NCI-H1092 treated with DMSO at 0.1 percent for 48 hours (cell line): ENCODE measurements at regions not wholly inside any gene's neighbourhood (a gene's known extent, or its start where the extent isn't known, plus 50 kb on each side); places are given as distances from the start of the nearest gene placed in this dataset.
"Not testable (repeated sequence)": the region's sequence is repeated elsewhere in the genome, so short reads cannot be mapped to it uniquely, and the experiment has no call there.

Experiments
- DNase-seq: peaks from one replicate; lab custom pipeline; 2025; lab: John Stamatoyannopoulos, UW

DNA sequence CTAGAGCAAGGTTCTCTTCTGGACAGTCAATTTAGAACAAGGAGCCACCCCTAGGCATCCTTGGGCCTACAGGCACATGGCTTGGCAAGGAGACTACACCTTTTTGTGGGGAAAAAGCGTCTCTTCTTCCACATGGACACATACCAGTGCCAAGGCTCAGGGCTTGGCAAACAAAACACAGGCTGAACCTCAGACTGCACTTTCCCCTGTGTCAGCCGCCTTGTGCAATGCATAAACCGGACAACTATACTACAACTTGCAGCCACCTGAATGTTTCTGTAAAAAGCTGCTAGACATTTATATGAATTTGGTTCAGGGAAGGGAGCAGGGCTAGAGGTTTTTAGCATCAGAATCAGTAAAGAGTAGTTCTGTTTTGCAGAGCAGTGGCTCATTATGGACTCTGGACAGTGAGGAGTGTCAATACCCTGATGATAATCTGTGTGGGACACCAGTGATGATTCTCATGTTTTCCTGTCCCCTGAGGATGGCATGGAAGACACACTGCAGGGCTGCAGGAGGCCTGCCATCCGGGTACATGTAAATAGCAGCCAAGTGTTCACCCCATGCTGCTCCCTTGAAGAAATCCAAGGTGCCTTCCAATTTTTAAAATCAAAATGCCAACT, 118.9 kb downstream of the GATA3 start:
- DNase-seq = no peak

DNA sequence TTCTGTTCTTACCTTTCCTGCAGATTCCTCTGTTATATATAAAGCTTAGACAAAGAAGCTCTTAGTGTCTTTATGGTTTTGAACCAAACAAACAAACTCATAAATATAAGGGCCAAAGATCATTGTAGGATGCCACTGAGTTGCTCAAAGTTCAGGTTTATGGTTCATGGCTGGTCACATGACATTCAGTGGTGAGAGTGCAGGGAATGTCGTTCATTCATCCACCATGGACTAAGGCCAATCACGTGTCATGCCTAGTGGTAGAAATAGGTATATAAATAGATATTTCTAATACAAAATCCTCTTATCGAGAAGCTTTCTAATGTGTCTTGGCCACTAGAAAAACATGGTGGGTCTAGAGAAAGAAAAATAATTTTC, 119.4 kb downstream of the GATA3 start:
- no peak for DNase-seq

GRCh38 chr10:8174762-8175161, 120.3 kb downstream of the GATA3 start:
- no peak for DNase-seq

DNA sequence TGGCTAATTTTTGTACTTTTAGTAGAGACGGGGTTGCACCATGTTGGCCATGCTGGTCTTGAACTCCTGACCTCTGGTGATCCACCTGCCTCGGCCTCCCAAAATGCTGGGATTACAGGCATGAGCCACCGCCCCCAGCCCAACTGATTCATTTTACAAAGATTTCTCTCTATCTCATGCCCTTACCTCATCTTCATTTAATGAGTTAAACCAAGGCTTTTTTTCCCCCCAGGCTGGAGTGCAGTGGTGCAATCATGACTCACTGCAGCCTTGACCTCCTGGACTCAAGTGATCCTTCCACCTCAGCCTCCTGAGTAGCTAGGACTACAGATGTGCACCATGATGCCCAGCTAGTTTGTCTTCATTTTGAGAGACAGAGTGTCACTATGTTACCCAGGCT, 123.0 kb downstream of the GATA3 start:
- not testable (repeated sequence) for DNase-seq

GRCh38 chr10:8179773-8180172, 125.3 kb downstream of the GATA3 start:
- not testable (repeated sequence) for DNase-seq

GRCh38 chr10:8180360-8181109, 126.0 kb downstream of the GATA3 start:
- no peak for DNase-seq

GRCh38 chr10:8181496-8182157, 127.1 kb downstream of the GATA3 start:
- no peak for DNase-seq

- DNase-seq = no peak
Measured at GRCh38 chr10:8182806-8183205, 128.3 kb downstream of the GATA3 start.

GRCh38 chr10:8183241-8183704, 128.8 kb downstream of the GATA3 start:
- no peak for DNase-seq

DNA sequence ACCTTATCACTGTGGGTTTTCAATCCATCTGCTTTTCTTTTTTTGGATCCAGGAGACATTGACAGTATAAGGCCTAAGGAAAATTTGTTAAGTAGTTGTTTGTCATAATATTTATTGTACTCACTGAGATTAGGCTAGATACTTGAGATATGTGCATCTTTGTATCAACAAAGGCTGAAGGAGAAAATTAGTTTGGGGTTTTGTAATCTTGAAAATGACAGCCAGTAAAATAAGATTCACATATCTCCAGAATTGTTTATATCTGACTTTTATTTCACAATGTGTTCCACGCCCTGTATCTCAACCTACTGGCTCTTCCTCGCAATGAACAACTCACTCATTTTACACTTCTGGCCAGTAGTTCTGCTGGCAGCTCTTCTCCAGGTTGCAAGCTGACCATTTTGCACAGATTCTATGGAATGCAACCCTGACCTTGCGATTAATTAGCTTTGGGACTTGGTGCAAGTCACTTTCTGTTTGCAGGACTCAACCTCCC, 132.7 kb downstream of the GATA3 start:
- no peak for DNase-seq

GRCh38 chr10:8189458-8189857, 135.0 kb downstream of the GATA3 start:
- DNase-seq = no peak

DNA sequence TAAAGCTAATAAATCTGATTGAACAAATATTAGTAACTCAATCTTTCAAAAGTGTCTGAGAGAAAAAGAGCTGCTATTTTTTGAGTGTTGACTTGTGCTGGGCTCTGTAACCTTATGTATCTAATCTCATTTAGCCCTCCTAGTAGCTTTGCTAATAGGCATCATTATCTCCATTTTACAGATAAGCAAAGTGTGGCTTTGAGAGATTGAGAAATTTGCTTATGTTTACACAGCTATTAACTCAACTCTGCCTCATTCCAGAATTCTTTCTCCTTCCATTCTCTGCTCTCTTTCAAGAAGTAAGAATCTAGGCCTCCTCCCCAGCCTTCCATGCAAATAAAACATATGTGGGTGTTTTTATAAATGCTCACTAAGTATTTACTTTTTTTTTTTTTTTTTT, 137.8 kb downstream of the GATA3 start:
- DNase-seq = no peak

GRCh38 chr10:8193546-8193945, 139.1 kb downstream of the GATA3 start:
- no peak for DNase-seq

DNA sequence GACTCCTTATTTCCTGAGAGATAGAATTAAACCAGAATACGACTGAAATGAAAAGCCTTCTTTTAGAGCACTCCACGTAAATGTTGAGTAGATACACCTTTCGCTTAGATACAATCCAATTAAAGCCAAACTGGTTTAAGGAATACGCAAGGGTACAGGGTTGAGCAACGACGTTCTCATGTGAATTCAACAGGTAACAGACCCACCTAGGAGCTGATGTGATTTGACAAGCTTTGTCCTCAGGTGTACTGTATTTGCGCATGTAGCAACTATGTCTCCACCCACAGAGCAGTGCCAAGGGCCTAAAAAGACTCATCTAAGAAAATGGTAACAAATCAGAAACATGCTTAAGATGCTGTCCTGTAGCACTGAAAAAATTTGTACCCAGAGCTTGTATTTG, 139.6 kb downstream of the GATA3 start:
- DNase-seq = no peak

DNA sequence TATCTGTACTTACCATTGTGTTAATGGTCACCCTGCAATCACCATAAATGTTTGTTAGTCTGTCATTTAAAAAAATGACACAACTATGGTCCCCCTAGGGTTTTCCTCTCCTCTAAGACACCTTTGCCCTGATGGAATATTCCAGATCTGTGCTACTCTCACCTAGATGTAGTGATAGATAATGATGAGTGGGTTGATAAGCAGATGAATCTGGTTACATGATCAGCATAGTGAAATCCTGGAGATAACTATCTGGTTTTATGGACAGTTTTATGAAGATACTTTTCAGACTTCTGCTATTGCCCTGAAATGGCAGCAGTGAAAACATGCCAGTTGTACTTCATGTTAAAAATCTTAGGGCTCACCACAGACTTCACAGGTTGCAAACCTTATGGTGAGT, 152.4 kb downstream of the GATA3 start:
- no peak for DNase-seq

DNA sequence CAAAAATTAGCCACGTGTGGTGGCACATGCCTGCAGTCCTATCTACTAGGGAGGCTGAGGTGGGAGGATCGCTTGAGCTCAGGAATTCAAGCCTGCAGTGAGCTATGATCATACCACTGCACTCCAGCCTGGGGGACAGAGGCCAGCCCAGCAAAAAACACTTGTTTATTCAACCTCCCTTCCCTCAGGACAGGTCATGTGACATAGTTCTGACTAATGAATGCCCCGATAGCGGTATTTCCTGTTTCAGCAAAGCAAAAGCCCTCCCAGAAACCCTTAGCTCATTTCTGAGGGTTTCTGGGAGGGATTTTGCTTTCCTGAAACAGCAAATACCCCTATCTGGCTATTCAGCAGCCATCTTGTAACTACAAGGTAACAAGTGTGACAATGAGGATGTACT, 157.1 kb downstream of the GATA3 start:
- no peak for DNase-seq

GRCh38 chr10:8213735-8214134, 159.2 kb downstream of the GATA3 start:
- DNase-seq = no peak

GRCh38 chr10:8214587-8214986, 160.1 kb downstream of the GATA3 start:
- DNase-seq = no peak

DNA sequence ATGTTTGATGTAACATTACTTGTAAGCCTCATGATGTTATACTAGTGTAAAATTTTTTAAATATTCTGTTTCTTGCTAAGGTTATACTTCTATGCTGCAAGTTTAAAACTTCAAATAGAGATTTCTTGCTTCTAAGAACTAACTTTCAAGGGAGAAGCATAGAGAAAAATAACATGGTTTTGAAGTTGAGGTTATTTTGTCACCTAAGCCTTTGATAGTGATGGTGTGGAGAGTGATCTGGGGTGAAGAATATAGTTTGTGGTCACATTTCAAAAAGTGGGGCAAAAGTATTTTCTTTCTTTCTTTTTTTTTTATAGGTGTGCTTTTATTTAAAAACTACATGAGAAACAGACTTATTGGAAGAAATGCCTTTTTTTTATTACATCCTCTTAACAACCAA, 162.4 kb downstream of the GATA3 start:
- DNase-seq = no peak

DNA sequence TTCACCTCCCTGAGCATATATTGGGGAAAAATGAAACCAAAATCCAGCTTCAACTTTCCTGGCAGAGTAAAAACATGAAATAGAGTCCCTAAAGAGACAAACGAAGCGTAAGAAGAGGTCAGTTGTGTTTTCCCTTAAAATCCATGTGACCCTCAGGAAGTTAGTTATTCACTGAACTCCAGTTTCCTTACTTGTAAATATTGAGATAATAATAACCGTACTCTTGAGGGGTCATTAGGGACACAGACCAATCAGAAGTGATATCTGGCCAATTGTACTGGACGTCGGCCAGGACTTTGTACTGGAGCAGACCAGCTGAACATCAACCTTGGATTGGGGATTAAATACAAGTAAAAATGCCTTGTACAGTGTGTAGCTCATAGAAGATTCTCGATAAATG, 167.0 kb downstream of the GATA3 start:
- DNase-seq = no peak

DNA sequence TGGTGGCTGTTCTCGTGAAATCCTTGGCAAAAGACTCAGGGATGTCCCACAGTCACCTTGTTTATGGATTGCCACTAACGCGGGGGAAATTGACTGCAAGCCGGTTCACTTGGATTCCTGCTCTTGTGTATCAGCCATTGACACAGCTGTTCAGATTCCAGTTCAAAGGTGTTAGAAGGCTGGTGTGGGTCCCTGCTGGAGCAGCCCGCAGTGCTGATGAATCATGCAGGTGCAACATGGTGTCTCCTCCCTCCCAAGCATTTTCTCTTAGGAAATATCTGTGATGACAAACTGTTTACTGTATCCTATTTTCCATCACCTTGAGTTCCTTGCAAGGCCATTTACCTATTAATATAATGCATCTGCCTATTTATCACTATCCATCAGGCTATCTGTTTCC, 170.1 kb downstream of the GATA3 start:
- no peak for DNase-seq

DNA sequence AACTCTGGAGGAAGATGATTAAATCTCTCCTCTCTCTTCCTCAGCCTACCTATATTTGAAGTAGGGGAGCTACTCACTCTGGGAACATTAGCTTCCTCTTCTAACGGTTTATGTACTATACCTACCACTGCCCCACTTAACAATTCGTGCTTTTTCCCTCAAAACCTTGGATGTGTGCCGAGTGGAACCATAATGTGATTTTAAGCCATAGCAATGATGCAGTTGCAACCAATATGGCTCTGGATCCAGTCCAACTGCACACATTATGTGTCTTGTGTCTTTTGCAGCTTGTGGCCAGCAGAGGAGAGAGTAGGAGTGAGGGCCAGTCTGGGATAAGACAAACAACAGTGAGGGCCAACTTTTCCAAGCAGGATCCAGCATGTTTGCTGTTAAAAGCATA, 170.7 kb downstream of the GATA3 start:
- no peak for DNase-seq

DNA sequence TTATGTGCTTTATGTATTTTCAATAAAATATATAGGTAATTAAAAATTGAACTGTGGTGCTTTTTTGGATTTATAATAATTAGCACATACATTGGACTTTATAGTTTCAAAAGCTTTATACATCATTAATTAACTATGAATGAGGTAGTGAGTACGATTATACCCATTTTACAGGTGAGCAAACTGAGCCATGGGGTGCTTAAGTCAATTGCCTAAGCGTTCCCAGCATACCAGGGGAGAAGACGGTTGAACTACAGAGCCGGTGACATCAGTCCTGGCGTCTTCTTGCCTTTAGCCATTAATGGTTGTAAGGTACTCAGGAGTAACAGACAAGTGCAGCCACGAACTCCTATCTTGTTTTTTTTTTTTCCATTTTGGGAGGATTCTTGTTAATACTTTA, 172.8 kb downstream of the GATA3 start:
- no peak for DNase-seq
